HG02571 (cell line): ENCODE measurements at regions not wholly inside any gene's neighbourhood (a gene's known extent, or its start where the extent isn't known, plus 50 kb on each side); places are given as distances from the start of the nearest gene placed in this dataset.

Experiments
- ATAC-seq: cut with Tn5 transposase; IDR thresholded peaks from one replicate; pipeline ENCODE4 v1.9.1; 2021; ENCODE audit warnings: mild to moderate bottlenecking, moderate library complexity; ENCODE audit not compliant: unreplicated experiment

DNA sequence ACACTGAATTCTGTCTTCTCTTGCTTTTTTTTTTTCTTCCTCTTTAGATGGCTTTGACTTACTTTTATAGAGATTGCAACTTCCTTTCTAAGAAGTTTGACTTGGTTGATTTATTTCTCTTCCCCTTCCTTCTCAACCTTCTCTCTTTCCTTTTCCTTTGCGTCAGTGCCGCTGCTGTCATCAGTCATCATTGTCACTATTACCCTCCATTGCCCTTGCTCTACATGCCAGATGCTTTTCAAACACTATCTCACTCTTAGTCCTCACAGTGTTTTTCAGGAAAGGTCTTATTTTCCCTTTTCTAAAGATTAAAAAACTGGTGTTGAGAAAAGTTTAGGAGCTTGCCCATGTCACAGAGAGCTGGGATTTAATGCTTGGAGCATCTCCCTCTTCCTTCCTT, 74.7 kb upstream of the C11orf87 start:
- ATAC-seq = no peak

DNA sequence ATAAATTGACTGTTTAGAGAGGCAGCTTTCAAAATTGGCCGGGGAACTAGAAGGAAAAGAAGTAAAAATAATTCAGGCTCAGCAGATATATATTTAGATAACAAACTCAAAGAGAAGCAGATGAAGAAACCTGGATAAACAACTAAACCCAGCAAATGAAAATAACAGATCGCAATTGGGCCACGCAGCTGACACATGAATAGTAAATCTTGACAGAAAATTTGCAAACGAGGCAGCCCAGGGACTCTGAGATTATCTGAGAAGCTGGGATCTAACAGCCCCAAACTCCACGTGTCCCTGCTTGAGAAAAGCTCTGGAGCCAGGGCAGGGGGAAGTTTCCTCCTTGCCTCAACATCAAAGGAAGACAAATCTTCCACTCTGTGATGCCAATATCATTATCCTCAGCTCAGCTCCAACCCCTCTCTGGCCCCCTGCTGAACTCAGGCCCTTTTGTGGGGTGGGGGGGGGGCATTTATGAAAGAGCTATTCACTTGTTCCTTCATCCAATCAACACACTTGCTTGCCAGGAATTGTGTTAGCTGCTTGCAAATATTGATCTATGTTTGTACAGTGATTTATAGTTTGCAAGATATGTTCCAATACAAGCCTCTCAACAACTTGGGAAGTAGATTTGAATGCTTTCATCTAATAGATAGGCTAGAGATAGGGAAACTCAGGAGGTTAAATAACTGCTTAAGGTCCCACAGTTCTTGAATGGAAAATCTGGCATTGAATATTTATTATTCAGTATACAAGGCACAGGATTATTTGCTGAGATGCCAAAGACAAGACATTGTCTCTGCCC, 72.5 kb upstream of the C11orf87 start:
- no peak for ATAC-seq

DNA sequence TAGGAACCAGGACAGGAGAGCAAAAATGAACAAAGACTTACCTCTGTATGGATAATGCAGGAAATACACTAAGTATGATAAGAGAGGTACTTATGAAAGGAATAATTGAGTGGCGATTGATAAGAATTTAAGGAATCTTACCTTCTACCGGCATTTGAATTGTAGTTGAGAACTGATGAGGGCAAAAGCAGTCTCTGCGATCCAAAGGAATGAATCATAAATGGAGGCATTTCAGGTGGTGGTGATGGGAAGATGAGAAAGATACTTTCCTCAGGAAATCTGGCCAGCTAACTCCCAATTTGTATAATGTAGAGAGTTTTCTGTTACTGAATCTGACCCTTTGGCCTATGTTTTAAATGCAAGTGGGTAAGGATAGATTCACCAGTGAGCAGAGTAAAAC, 71.9 kb upstream of the C11orf87 start:
- no peak for ATAC-seq

DNA sequence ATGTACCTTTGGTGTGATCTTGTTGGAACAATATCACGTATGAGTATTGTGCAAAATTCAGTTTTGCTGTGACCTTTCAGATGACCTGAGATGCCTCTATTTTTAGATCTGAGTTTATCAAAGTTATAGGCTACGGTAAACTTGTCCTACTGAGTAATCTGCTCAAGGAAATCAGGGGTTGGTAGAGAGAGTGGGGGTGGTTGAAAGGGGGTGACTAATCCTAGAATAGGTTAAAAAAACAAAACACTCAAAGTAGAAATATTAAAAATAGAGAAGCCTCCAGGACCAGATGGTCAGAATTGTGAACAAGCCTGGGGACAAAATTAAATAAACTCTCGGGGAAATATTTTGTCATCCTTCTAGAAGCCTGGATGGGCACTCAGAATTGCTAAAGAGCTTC, 59.9 kb upstream of the C11orf87 start:
- no peak for ATAC-seq

DNA sequence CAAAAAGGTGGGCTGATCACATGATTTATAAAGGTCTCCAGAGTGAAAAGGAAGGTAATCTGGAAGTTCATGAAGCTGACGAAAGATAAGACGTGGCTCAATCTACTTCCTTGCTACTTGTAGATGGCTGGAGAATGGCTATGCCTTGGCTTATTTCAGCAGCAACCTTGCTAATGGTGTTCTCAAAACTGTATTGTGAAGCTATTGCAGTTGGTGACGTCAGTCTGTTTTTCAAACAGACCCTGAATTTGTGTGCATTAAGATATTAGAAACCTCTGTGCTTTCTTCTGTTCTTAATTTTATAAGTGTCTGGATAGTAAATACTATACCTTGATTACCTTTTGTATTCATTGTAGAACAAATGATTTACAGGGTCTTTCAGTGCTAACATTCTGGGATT, 58.3 kb upstream of the C11orf87 start:
- no peak for ATAC-seq

DNA sequence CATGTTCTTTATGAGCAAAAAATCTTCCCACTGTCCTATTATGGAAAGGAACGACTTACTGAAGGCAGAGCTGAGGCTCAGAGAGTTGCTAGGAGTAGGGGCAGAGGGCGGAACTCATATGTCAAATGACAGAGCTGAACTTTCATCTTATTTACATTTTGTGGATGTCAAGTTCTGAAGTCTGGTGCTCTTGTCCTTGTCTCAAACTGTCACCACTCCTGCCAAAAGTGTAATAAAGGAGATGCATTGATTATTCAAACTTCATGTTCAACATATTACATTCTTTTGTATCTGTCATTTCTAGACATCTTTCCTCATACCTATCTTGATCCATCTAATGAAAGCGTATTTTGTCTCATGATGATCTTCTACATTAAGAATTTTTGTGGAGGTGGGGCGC, 57.1 kb upstream of the C11orf87 start:
- ATAC-seq = no peak

DNA sequence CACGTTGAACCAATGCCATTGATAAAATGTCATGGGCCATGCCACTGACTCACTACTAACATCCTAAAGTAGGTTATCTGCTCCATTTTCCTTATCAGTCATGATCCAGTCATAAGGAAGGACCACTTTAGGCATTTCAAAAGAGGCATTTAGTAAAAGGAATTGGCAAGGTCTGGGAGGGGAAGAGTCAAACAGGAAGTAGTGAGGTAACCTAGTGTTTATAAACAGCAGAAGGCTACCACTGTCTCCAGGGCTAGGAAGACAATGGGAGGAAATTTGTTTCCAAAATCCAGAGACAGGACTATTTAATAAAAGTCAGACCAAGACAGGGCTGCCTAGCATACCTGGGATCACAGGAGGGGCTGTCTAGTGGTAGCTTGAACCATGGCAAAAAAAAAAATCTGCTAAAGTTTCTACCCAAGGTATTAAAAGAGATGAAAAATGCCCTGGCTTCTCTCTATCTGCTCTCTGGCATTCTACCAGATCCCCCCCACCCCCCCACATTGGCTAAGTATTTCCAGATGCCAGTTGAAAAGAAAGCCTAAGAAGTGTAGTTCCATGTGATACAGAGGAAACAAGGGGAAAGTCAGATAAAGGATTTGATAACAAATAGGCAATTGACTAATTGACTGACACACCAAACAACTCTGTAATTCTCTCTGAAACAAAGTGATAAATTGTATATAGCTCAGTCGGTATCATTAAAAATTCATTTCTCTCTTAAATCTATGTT, 50.4 kb upstream of the C11orf87 start:
- ATAC-seq = no peak
